HepG2 (cell line): ENCODE measurements at regions not wholly inside any gene's neighbourhood (a gene's known extent, or its start where the extent isn't known, plus 50 kb on each side); places are given as distances from the start of the nearest gene placed in this dataset.

Experiments
- ATAC-seq: fragments of 200-7000 bp; cut with Tn5 transposase; 3 replicates; pipeline ENCODE4 v1.9.1; 2020; ENCODE audit warnings: mild to moderate bottlenecking, moderate library complexity
- BruUV-seq: library from RNA; stranded (reverse); fragments of 400-500 nt; replicated peaks from 2 replicates; lab custom pipeline; 2021; lab: Mats Ljungman, UMichigan
- CTCF ChIA-PET: fragments of 300-600 bp; formaldehyde crosslinking; extraction: SDS; loops from one replicate; lab custom pipeline; 2021; ENCODE audit warnings: low total read pairs, inconsistent platforms, low intra/inter-chr PET ratio; lab: Yijun Ruan, JAX
- POLR2A ChIA-PET: fragments of 350-600 bp; sonication (Branson Sonifier 250); formaldehyde crosslinking; loops from one replicate; lab custom pipeline; 2020; ENCODE audit warnings: antibody characterized with exemption, inconsistent platforms; lab: Yijun Ruan, JAX
- DNase-seq: peaks from one replicate; pipeline ENCODE4 v3.0.0-alpha.2; 2015; ENCODE audit warnings: low spot score
- FAIRE-seq: peaks from 3 replicates; lab custom pipeline; 2011; peaks lifted over from hg19 to GRCh38; lab: Jason Lieb, UNC
- H2AFZ ChIP-seq: one replicate; pipeline ENCODE4 v1.6.1; 2011; ENCODE audit warnings: low read length, inconsistent platforms
- H3K27ac ChIP-seq: fragments of 300-600 bp; 3 replicates; pipeline ENCODE4 v1.8.0; 2011; ENCODE audit warnings: mixed run types, mild to moderate bottlenecking, mixed read lengths, low read length, inconsistent platforms; ENCODE audit not compliant: insufficient read depth; ENCODE audit errors: extremely low read length
- H3K27me3 ChIP-seq, 2 experiments: fragments of 200-600 bp in 1 of 2; 2 replicates in 1 of 2; 3 replicates in 1 of 2; pipeline versions ENCODE4 v1.6.0 to v1.8.0; 2011; ENCODE audit warnings: low read length in 2 of 2, mild to moderate bottlenecking in 2 of 2, moderate library complexity in 2 of 2, inconsistent platforms in 1 of 2; ENCODE audit not compliant: insufficient read depth in 2 of 2, control insufficient read depth in 1 of 2
- H3K36me3 ChIP-seq, 2 experiments: fragments of 200-600 bp in 1 of 2; replicated peaks in 1 of 2; 2 replicates in 1 of 2; 3 replicates in 1 of 2; pipeline versions ENCODE4 v1.5.1 to v1.8.0; 2011; ENCODE audit warnings: low read length in 2 of 2, inconsistent platforms in 1 of 2; ENCODE audit not compliant: insufficient read depth in 2 of 2, control insufficient read depth in 1 of 2
- H3K4me1 ChIP-seq: 2 replicates; pipeline ENCODE4 v1.5.1; 2012; ENCODE audit warnings: low read length, inconsistent platforms; ENCODE audit not compliant: insufficient read depth
- H3K4me2 ChIP-seq: 2 replicates; pipeline ENCODE4 v1.6.0; 2011; ENCODE audit warnings: low read depth, low read length, inconsistent platforms
- H3K4me3 ChIP-seq, 3 experiments: fragments of 200-600 bp in 1 of 3; sonication (generic), shearing (Covaris generic) in 1 of 3; replicated peaks in 1 of 3; 2 replicates each; pipeline ENCODE4 v1.5.1; 2011 to 2016; ENCODE audit warnings: low read length in 3 of 3, inconsistent platforms in 2 of 3, low read depth in 2 of 3, mild to moderate bottlenecking in 2 of 3, control low read depth in 1 of 3, mixed read lengths in 1 of 3; ENCODE audit not compliant: insufficient read depth in 1 of 3
- H3K79me2 ChIP-seq: one replicate; pipeline ENCODE4 v1.6.1; 2011; ENCODE audit warnings: low read length, inconsistent platforms; ENCODE audit not compliant: insufficient read depth
- H3K9ac ChIP-seq: 2 replicates; pipeline ENCODE4 v1.6.0; 2011; ENCODE audit warnings: mild to moderate bottlenecking, low read depth, low read length, inconsistent platforms; ENCODE audit not compliant: insufficient read depth
- H3K9me3 ChIP-seq: 2 replicates; pipeline ENCODE4 v1.5.1; 2012; ENCODE audit warnings: mild to moderate bottlenecking, low read length
- H4K20me1 ChIP-seq: 2 replicates; pipeline ENCODE4 v1.6.0; 2011; ENCODE audit warnings: inconsistent platforms, mild to moderate bottlenecking, low read length, moderate library complexity; ENCODE audit not compliant: insufficient read depth
- CTCF ChIP-seq: sonication (generic); formaldehyde crosslinking; IDR thresholded peaks from 2 replicates; pipeline ENCODE4 v1.5.0; 2020; ENCODE audit warnings: mild to moderate bottlenecking, missing genetic modification reagents, moderate library complexity
- JARID2 ChIP-seq: sonication (generic); formaldehyde crosslinking; IDR thresholded peaks from 2 replicates; pipeline ENCODE4 v1.8.1; 2023; ENCODE audit warnings: missing genetic modification reagents, inconsistent platforms; ENCODE audit not compliant: insufficient replicate concordance
- ONECUT2 ChIP-seq: sonication (generic); formaldehyde crosslinking; IDR thresholded peaks from 2 replicates; pipeline ENCODE4 v1.4.0; 2020; ENCODE audit warnings: missing genetic modification reagents
- RAD21 ChIP-seq: fragments of 450-650 bp; formaldehyde crosslinking; IDR thresholded peaks from 2 replicates; pipeline ENCODE4 v1.5.0; 2020; ENCODE audit warnings: mild to moderate bottlenecking
- STAG1 ChIP-seq: sonication (generic); formaldehyde crosslinking; IDR thresholded peaks from 2 replicates; pipeline ENCODE4 v1.4.0; 2020; ENCODE audit warnings: missing genetic modification reagents
- ZNF761 ChIP-seq: sonication (generic); formaldehyde crosslinking; conservative IDR thresholded peaks from 2 replicates; pipeline ENCODE4 v1.4.0; 2020; ENCODE audit warnings: mild to moderate bottlenecking, missing genetic modification reagents
- WGBS: methylation state at CpG from one replicate; pipeline ENCODE4 v1.1.6; 2017; ENCODE audit warnings: low lambda C conversion rate; 5-methylcytosine and 5-hydroxymethylcytosine counted together
- in situ Hi-C: cut with HindIII; loops from 2 replicates; pipeline ENCODE4 v1.10.0; 2017; ENCODE audit warnings: low pct_unique_long_range_greater_than_20kb; ENCODE audit not compliant: extremely low pct_ligation_motif_present
- intact Hi-C: fragments of 100-400 bp; cut with micrococcal nuclease; formaldehyde crosslinking; loops from one replicate; pipeline ENCODE4 v1.10.0; 2022; ENCODE audit not compliant: unreplicated experiment

- Histone ChIP-seq H3K4me1 (peaks cover 47% of the 10 kb centered on the region), H2AFZ (no peak overlapping the region), H3K9me3 (no peaks in the 10 kb centered on the region), H3K36me3 (no peaks in the 10 kb centered on the region), H3K4me3 (no peak overlapping the region), H3K27ac (no peak overlapping the region), H3K9ac (no peak overlapping the region), H4K20me1 (no peaks in the 10 kb centered on the region), H3K79me2 (no peaks in the 10 kb centered on the region), H3K27me3 (peaks cover 0 to 24% of the 10 kb centered on the region in 2 experiments; a peak in 3 of 5 replicates), H3K4me2 (no peak overlapping the region)
- ChIA-PET CTCF (interaction anchor here (1.4 kb wide), 1 partner anchor 39 kb away, joined by 3 read pairs; no protein-coding TSS in a partner anchor), POLR2A (interaction anchor here (1.8 kb wide), 1 partner anchor 11 kb away, joined by 5 read pairs; no protein-coding TSS in a partner anchor)
- intact Hi-C loops (no loop called here), in situ Hi-C loops (loop anchor here (10.0 to 25.0 kb wide), 2 partner anchors 494 to 892 kb away; no protein-coding TSS in a partner anchor)
- FAIRE-seq (no peak), DNase-seq (no peak), ATAC-seq (peak; percentile 20; the same call in 2 of the 3 replicates)
- no TSS peak for BruUV-seq
- WGBS, result 50% methylated on average over 9 of the region's 11 CpGs
- TF ChIP-seq JARID2 (CRISPR knock-in tag), result no peak
- TF ChIP-seq, all 625 proteins: peak for 0
Measured at GRCh38 chr15:66942649-66943390, 122.6 kb upstream of the SMAD3 start.

GRCh38 chr15:66943456-66944095, 121.8 kb upstream of the SMAD3 start:
- ATAC-seq (peak; percentile 46), FAIRE-seq (no peak)
- POLR2A ChIA-PET, result interaction anchor here (0.6 kb wide), 1 partner anchor 252 kb away, joined by 5 read pairs; no protein-coding TSS in a partner anchor

More at GRCh38 chr15:66943456-66944095, 121.8 kb upstream of the SMAD3 start:
- peak; percentile 40 for DNase-seq
- H3K9ac ChIP-seq, result no peak overlapping the region
- peak overlapping the region; percentile 50; the same call in 1 of the 2 replicates for H3K4me2 ChIP-seq
- in situ Hi-C loops, result loop anchor here (10.0 to 25.0 kb wide), 2 partner anchors 494 to 891 kb away; no protein-coding TSS in a partner anchor
- no peaks in the 10 kb centered on the region for H3K79me2 ChIP-seq
- peak; percentile 55 for TF ChIP-seq CTCF (CRISPR knock-in tag)
- peak; percentile 54 for TF ChIP-seq STAG1
- no peak for TF ChIP-seq ZNF761
- peak; percentile 18; the same call in 1 of the 2 replicates for TF ChIP-seq RAD21
- no peak for TF ChIP-seq ONECUT2
- BruUV-seq, result no TSS peak
- CTCF ChIA-PET, result interaction anchor here (1.4 kb wide), 1 partner anchor 40 kb away, joined by 3 read pairs; no protein-coding TSS in a partner anchor
- no peaks in the 10 kb centered on the region for H4K20me1 ChIP-seq
- no peaks in the 10 kb centered on the region for H3K9me3 ChIP-seq
- peak overlapping the region in 1 of 3 experiments; percentile 40; a peak in 1 of 6 replicates for H3K4me3 ChIP-seq
- H2AFZ ChIP-seq, result no peak overlapping the region
- peaks cover 1 to 28% of the 10 kb centered on the region in 2 experiments; a peak in 4 of 5 replicates for H3K27me3 ChIP-seq
- H3K27ac ChIP-seq, result no peak overlapping the region
- intact Hi-C loops, result no loop called here
- WGBS, result 0% methylated on average over 1 of the region's 10 CpGs
- peaks cover 49% of the 10 kb centered on the region for H3K4me1 ChIP-seq
- no peaks in the 10 kb centered on the region for H3K36me3 ChIP-seq
